RWPE1 (cell line): ENCODE measurements at regions not wholly inside any gene's neighbourhood (a gene's known extent, or its start where the extent isn't known, plus 50 kb on each side); places are given as distances from the start of the nearest gene placed in this dataset.

Source experiments
- CTCF ChIA-PET: fragments of 350-600 bp; sonication (Branson Sonifier 250); formaldehyde crosslinking; extraction: SDS; loops from one replicate; lab custom pipeline; 2021; lab: Yijun Ruan, JAX
- POLR2A ChIA-PET: fragments of 400-600 bp; formaldehyde crosslinking; extraction: SDS; loops from one replicate; lab custom pipeline; 2020; ENCODE audit warnings: antibody characterized with exemption; ENCODE audit not compliant: low non-redundant PET; lab: Yijun Ruan, JAX
- DNase-seq: peaks from one replicate; pipeline ENCODE4 v3.0.0; 2012; ENCODE audit warnings: low spot score
- H3K27ac ChIP-seq: fragments of 450-650 bp; 2 replicates; pipeline ENCODE4 v1.5.1; 2017
- CTCF ChIP-seq: fragments of 450-650 bp; conservative IDR thresholded peaks from 2 replicates; pipeline ENCODE4 v1.5.1; 2017; ENCODE audit warnings: low read depth, mild to moderate bottlenecking

DNA sequence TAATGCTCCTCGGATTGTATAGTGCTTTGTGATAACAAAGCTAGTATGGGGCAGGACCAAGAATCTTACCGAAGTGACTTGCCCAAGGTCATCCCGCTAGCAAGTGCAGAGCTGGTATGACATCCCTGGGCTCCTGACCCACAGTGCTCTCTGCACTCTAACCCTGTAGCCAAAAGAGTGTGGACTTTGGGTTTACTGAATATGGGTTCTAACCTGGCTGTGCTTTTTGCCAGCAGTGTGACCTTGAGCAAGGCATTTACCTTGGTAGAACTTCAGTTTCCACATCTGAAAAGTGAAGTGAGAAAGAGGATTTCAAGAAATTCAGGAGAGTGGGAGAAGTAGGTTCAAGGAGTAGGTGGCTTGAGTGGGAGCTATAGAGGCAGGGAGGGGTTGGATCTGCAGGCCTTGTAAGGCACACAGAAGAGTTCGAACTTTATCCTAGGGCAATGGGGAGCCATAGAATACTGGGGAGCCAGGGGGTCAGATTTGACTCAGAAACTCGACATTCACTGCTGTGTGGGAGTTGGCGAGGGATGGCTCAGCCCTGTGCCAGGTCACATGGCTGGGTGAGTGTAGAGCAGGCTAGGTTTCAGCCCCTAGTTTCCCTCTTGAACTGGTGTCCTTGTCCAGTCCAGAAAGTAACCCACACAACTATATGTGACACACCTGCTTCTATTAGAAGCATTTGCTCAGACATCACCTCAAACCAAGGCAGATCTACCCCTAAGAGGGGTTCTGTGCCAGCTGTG is 91.9 kb downstream of the RPLP1 start:
- ChIA-PET POLR2A (no interaction called here), CTCF (interaction anchor here (0.6 to 1.2 kb wide), 2 partner anchors 10 to 1903 kb away, joined by 3 to 6 read pairs; no protein-coding TSS in a partner anchor)
- TF ChIP-seq CTCF = no peak
- no peak for DNase-seq
- H3K27ac ChIP-seq = no peak overlapping the region

DNA sequence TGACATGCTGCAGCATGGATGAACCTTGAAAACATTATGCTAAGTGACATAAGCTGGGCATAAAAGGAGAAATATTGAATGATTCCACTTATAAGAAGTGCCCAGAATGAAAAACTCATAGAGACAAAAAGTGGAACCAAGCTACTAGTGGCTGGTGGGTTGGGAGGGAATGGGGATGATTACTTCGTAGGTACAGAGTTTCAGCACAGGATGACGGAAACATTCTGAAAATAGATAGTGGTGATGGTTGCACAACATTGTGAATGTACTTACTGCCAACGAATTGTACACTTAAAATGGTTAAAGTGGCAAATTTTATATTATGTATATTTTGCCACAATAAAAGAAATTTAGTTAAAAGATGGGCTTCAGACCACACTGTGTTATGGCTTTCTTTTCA is 93.6 kb downstream of the RPLP1 start:
- no peak for TF ChIP-seq CTCF
- POLR2A ChIA-PET = no interaction called here

DNA sequence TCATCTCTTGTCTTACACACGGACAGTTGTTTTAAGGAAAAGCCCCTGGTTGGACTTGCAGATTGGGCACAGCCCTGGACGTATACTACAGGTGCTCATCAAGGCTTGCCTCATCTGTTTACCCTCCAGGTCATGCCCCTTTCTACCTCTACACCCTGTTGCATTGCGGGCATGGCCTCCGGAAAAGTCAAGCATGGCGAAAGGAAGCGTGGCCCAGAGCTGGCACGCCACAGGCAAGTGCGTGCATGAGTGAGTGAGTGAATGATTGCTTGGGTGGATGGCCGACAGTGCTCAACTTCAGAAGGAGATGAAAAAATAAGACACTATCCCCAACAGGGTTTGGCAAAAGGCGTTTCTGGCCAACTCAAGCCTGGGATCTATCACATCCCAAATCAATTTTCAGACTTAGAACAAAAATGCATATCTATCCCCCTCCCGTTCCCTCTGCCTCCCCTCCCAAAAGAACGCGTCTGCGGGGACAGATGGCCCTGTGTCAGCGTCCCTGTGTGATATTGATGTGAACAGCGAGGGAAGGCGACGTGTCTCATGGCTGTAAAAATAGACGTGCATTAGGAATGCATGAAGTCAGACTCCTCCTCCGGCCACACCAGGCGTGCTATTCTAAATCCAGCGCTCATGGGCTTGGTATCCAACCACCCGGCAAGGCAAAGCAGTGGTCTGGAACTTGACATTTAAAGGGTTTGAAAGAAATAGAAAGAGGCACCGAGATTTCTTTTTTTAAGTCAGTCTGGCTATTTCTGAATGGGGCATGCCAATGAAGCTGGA is 96.0 kb downstream of the RPLP1 start:
- CTCF ChIA-PET = no interaction called here
- no peak for DNase-seq
- POLR2A ChIA-PET = no interaction called here
- TF ChIP-seq CTCF = no peak
- H3K27ac ChIP-seq = no peak overlapping the region

More for the DNA sequence above, 93.6 kb downstream of the RPLP1 start:
- CTCF ChIA-PET = no interaction called here
- no peak for DNase-seq
- no peak overlapping the region for H3K27ac ChIP-seq

DNA sequence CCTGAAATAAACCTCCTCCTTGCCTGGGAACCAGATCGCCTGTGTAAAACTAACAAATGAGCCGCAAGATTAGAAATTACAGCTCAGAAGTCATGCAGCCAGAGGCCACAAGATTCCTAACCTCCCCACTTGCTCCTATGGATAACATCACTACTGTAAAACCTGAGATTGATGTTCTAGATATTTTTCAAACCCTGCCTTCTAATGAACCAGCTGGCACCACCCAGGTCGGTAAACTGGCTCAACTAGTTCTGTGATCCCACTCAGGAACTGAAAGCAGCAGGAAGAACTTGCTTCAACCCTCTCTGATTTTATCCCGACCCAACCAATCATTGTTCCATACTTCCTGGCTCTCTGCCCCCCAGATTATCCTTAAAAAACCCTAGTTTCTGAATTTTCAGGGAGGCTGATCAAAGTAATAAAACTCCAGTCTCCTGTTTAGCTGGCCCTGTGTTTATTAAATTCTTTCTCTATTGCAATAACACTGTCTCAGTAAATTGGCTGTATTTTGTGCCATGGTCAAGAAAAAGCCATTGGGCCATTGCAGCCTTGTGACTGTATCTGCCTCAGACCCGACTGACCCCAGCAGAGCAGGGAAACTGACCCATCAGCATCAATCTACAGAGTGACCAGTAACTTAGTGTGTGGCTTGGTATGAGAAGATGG is 98.9 kb downstream of the RPLP1 start:
- TF ChIP-seq CTCF = no peak
- no peak for DNase-seq
- POLR2A ChIA-PET = no interaction called here
- CTCF ChIA-PET = no interaction called here
- H3K27ac ChIP-seq = no peak overlapping the region

DNA sequence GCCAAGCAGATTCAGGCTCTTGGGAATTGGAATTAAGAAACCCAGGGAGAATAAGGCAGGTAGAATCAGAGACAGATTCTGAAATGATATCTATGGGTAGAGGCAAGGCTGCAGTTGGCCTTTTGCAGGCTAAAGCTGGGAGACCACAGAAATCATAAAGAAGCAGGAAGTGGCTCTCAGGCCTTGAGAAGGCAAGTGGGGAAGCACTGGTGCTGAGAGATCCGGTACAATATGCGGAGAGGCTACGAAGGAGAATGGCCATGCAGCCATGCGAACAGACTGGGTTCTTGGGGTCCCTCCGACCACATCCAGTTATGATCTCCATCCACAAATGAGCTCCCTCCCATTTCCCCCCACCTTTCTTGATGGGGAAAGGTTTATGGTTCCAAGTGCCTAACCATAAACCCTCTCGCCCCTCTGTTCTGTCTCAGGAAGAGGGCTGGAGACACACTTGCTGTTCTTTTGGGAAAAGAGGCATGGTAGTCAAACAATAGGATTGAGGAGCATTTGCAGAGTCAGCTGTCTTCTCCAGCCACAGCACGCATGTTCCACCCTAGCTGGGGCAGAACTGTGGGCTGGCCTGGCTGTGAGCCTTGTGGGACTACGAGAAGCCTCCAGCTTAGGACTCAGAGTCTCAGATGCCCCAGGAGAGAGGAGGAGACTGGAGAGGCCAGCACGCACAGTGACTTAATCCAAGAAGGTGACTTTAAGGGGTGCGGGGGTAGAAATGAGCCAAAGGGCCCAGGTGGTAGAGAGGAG is 99.6 kb downstream of the RPLP1 start:
- ChIA-PET CTCF (no interaction called here), POLR2A (no interaction called here)
- TF ChIP-seq CTCF = no peak
- no peak overlapping the region for H3K27ac ChIP-seq
- DNase-seq = no peak

- TF ChIP-seq CTCF = no peak
- no peak for DNase-seq
- no peak overlapping the region for H3K27ac ChIP-seq
- POLR2A ChIA-PET = no interaction called here
- CTCF ChIA-PET = no interaction called here
Measured at GRCh38 chr15:69553686-69554085, 101.1 kb downstream of the RPLP1 start.
